ENCODE measurements at regions not wholly inside any gene's neighbourhood (a gene's known extent, or its start where the extent isn't known, plus 50 kb on each side); places are given as distances from the start of the nearest gene placed in this dataset.

DNA sequence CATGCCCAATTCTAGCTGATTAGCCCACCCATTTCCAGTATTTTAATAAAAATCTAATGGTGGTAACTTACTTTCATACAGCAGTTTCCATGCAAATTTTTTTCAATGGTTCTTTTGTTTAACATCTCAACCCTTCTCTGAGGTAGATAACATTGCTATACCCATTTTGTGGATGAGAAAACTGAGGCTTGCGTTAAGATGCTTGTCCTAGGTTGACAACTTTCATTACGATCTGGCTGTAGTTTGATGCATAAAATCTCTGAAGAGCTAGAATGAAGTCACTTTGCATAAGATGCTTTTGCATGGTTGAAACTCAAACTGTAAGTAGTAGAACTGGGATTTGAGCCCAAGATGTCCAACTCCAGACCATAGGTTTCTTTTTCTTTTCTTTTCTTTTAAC, 309.5 kb upstream of the PODXL start:
- TF ChIP-seq, protein P1, sequence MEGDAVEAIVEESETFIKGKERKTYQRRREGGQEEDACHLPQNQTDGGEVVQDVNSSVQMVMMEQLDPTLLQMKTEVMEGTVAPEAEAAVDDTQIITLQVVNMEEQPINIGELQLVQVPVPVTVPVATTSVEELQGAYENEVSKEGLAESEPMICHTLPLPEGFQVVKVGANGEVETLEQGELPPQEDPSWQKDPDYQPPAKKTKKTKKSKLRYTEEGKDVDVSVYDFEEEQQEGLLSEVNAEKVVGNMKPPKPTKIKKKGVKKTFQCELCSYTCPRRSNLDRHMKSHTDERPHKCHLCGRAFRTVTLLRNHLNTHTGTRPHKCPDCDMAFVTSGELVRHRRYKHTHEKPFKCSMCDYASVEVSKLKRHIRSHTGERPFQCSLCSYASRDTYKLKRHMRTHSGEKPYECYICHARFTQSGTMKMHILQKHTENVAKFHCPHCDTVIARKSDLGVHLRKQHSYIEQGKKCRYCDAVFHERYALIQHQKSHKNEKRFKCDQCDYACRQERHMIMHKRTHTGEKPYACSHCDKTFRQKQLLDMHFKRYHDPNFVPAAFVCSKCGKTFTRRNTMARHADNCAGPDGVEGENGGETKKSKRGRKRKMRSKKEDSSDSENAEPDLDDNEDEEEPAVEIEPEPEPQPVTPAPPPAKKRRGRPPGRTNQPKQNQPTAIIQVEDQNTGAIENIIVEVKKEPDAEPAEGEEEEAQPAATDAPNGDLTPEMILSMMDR (IDR thresholded peaks at IDR 0.05), result no peak
- TF ChIP-seq POLR2A (IDR thresholded peaks at IDR 0.05), result no peak

Data from right lobe of liver (tissue), 4 donors.